HEK293 (cell line): ENCODE measurements at regions not wholly inside any gene's neighbourhood (a gene's known extent, or its start where the extent isn't known, plus 50 kb on each side); places are given as distances from the start of the nearest gene placed in this dataset.

ENCODE experiments used
- HOXC10 ChIP-seq: sonication (generic); formaldehyde crosslinking; IDR thresholded peaks from 2 replicates; pipeline ENCODE4 v1.8.1; 2023; ENCODE audit warnings: mild to moderate bottlenecking, missing genetic modification reagents
- MEIS1 ChIP-seq: sonication (generic); formaldehyde crosslinking; IDR thresholded peaks from 2 replicates; pipeline ENCODE4 v1.8.1; 2022; ENCODE audit warnings: missing genetic modification reagents, mild to moderate bottlenecking, borderline replicate concordance
- PBX3 ChIP-seq: sonication (generic); formaldehyde crosslinking; IDR thresholded peaks from 2 replicates; pipeline ENCODE4 v1.8.1; 2022; ENCODE audit warnings: mild to moderate bottlenecking, moderate library complexity, missing genetic modification reagents
- ZBTB20 ChIP-seq: fragments of 450-650 bp; formaldehyde crosslinking; IDR thresholded peaks from 2 replicates; pipeline ENCODE4 v1.5.1; 2016; ENCODE audit warnings: missing biosample characterization, missing genetic modification characterization
- ZBTB21 ChIP-seq: fragments of 450-650 bp; formaldehyde crosslinking; IDR thresholded peaks from 2 replicates; pipeline ENCODE4 v1.5.1; 2017; ENCODE audit warnings: missing biosample characterization, missing genetic modification characterization
- ZBTB48 ChIP-seq: fragments of 450-650 bp; formaldehyde crosslinking; IDR thresholded peaks from 2 replicates; pipeline ENCODE4 v1.5.1; 2016; ENCODE audit warnings: missing biosample characterization, missing genetic modification characterization
- ZBTB49 ChIP-seq: fragments of 450-650 bp; formaldehyde crosslinking; IDR thresholded peaks from 2 replicates; pipeline ENCODE4 v1.5.1; 2016; ENCODE audit warnings: missing biosample characterization, missing genetic modification characterization, low read depth
- ZBTB8A ChIP-seq: fragments of 450-650 bp; formaldehyde crosslinking; IDR thresholded peaks from 2 replicates; pipeline ENCODE4 v1.5.1; 2016; ENCODE audit warnings: missing biosample characterization, missing genetic modification characterization
- ZFP41 ChIP-seq: fragments of 450-650 bp; formaldehyde crosslinking; IDR thresholded peaks from 2 replicates; pipeline ENCODE4 v1.5.1; 2016; ENCODE audit warnings: missing biosample characterization, missing genetic modification characterization, borderline replicate concordance
- ZNF114 ChIP-seq: fragments of 450-650 bp; formaldehyde crosslinking; IDR thresholded peaks from 2 replicates; pipeline ENCODE4 v1.5.0; 2017; ENCODE audit warnings: missing biosample characterization, missing genetic modification characterization
- ZNF133 ChIP-seq: fragments of 450-650 bp; formaldehyde crosslinking; IDR thresholded peaks from 2 replicates; pipeline ENCODE4 v1.5.1; 2016; ENCODE audit warnings: missing biosample characterization, missing genetic modification characterization
- ZNF146 ChIP-seq: fragments of 450-650 bp; formaldehyde crosslinking; IDR thresholded peaks from 2 replicates; pipeline ENCODE4 v1.5.1; 2016; ENCODE audit warnings: missing biosample characterization, missing genetic modification characterization
- ZNF155 ChIP-seq: fragments of 450-650 bp; formaldehyde crosslinking; IDR thresholded peaks from 2 replicates; pipeline ENCODE4 v1.5.1; 2016; ENCODE audit warnings: missing biosample characterization, missing genetic modification characterization
- ZNF174 ChIP-seq: fragments of 450-650 bp; formaldehyde crosslinking; IDR thresholded peaks from 2 replicates; pipeline ENCODE4 v1.5.0; 2017; ENCODE audit warnings: missing biosample characterization, mild to moderate bottlenecking, missing genetic modification characterization
- ZNF266 ChIP-seq: fragments of 450-650 bp; formaldehyde crosslinking; IDR thresholded peaks from 2 replicates; pipeline ENCODE4 v1.5.1; 2016; ENCODE audit warnings: missing biosample characterization, missing genetic modification characterization, low read depth
- ZNF335 ChIP-seq: fragments of 450-650 bp; formaldehyde crosslinking; conservative IDR thresholded peaks from 2 replicates; pipeline ENCODE4 v1.5.1; 2016; ENCODE audit warnings: missing biosample characterization, missing genetic modification characterization
- ZNF354C ChIP-seq: fragments of 450-650 bp; formaldehyde crosslinking; IDR thresholded peaks from 2 replicates; pipeline ENCODE4 v1.5.1; 2016; ENCODE audit warnings: missing biosample characterization, missing genetic modification characterization, low read depth, borderline replicate concordance
- ZNF366 ChIP-seq: fragments of 450-650 bp; formaldehyde crosslinking; conservative IDR thresholded peaks from 2 replicates; pipeline ENCODE4 v1.5.1; 2016; ENCODE audit warnings: missing biosample characterization, missing genetic modification characterization
- ZNF610 ChIP-seq: fragments of 450-650 bp; formaldehyde crosslinking; IDR thresholded peaks from 2 replicates; pipeline ENCODE4 v1.5.1; 2016; ENCODE audit warnings: missing biosample characterization, missing genetic modification characterization, borderline replicate concordance
- ZNF623 ChIP-seq: fragments of 450-650 bp; formaldehyde crosslinking; IDR thresholded peaks from 2 replicates; pipeline ENCODE4 v1.5.1; 2016; ENCODE audit warnings: missing biosample characterization, missing genetic modification characterization
- ZNF629 ChIP-seq: fragments of 450-650 bp; formaldehyde crosslinking; IDR thresholded peaks from 2 replicates; pipeline ENCODE4 v1.5.1; 2017; ENCODE audit warnings: missing biosample characterization, missing genetic modification characterization
- ZNF654 ChIP-seq: fragments of 450-650 bp; formaldehyde crosslinking; IDR thresholded peaks from 2 replicates; pipeline ENCODE4 v1.5.1; 2016; ENCODE audit warnings: low read depth, missing biosample characterization, missing genetic modification characterization
- ZNF670 ChIP-seq: fragments of 450-650 bp; formaldehyde crosslinking; IDR thresholded peaks from 2 replicates; pipeline ENCODE4 v1.5.1; 2016; ENCODE audit warnings: missing biosample characterization, missing genetic modification characterization, low read depth
- TF ChIP-seq, protein P1 (sequence below): fragments of 450-650 bp; formaldehyde crosslinking; IDR thresholded peaks from 2 replicates; pipeline ENCODE4 v1.5.1; 2017; ENCODE audit warnings: missing biosample characterization, mild to moderate bottlenecking, missing genetic modification characterization, moderate library complexity
- TF ChIP-seq, protein P2 (sequence below): fragments of 450-650 bp; formaldehyde crosslinking; IDR thresholded peaks from 2 replicates; pipeline ENCODE4 v1.5.1; 2016; ENCODE audit warnings: missing biosample characterization, missing genetic modification characterization, low read depth
- TF ChIP-seq, protein P3 (sequence below): fragments of 450-650 bp; formaldehyde crosslinking; IDR thresholded peaks from 2 replicates; pipeline ENCODE4 v1.5.1; 2017; ENCODE audit warnings: missing biosample characterization, missing genetic modification characterization
- TF ChIP-seq, protein P4 (sequence below): fragments of 450-650 bp; formaldehyde crosslinking; IDR thresholded peaks from 2 replicates; pipeline ENCODE4 v1.5.1; 2016; ENCODE audit warnings: missing biosample characterization, missing genetic modification characterization

GRCh38 chr13:26929971-26930730, 169.6 kb upstream of the GPR12 start (continued):
- TF ChIP-seq, protein P1, sequence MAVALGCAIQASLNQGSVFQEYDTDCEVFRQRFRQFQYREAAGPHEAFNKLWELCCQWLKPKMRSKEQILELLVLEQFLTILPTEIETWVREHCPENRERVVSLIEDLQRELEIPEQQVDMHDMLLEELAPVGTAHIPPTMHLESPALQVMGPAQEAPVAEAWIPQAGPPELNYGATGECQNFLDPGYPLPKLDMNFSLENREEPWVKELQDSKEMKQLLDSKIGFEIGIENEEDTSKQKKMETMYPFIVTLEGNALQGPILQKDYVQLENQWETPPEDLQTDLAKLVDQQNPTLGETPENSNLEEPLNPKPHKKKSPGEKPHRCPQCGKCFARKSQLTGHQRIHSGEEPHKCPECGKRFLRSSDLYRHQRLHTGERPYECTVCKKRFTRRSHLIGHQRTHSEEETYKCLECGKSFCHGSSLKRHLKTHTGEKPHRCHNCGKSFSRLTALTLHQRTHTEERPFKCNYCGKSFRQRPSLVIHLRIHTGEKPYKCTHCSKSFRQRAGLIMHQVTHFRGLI (tag by site-specific recombination): no peak
- TF ChIP-seq ZNF335 (tag by site-specific recombination): peak; percentile 48
- no peak for TF ChIP-seq ZBTB49
- TF ChIP-seq ZNF155 (tag by site-specific recombination): no peak
- TF ChIP-seq ZNF366 (tag by site-specific recombination): peak; percentile 59
- no peak for TF ChIP-seq MEIS1
- TF ChIP-seq, protein P2, sequence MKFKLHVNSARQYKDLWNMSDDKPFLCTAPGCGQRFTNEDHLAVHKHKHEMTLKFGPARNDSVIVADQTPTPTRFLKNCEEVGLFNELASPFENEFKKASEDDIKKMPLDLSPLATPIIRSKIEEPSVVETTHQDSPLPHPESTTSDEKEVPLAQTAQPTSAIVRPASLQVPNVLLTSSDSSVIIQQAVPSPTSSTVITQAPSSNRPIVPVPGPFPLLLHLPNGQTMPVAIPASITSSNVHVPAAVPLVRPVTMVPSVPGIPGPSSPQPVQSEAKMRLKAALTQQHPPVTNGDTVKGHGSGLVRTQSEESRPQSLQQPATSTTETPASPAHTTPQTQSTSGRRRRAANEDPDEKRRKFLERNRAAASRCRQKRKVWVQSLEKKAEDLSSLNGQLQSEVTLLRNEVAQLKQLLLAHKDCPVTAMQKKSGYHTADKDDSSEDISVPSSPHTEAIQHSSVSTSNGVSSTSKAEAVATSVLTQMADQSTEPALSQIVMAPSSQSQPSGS (tag by site-specific recombination): peak; percentile 86
- no peak for TF ChIP-seq ZNF114 (tag by site-specific recombination)
- no peak for TF ChIP-seq ZNF133 (tag by site-specific recombination)
- TF ChIP-seq, protein P3, sequence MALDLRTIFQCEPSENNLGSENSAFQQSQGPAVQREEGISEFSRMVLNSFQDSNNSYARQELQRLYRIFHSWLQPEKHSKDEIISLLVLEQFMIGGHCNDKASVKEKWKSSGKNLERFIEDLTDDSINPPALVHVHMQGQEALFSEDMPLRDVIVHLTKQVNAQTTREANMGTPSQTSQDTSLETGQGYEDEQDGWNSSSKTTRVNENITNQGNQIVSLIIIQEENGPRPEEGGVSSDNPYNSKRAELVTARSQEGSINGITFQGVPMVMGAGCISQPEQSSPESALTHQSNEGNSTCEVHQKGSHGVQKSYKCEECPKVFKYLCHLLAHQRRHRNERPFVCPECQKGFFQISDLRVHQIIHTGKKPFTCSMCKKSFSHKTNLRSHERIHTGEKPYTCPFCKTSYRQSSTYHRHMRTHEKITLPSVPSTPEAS (tag by site-specific recombination): no peak
- no peak for TF ChIP-seq ZNF354C (tag by site-specific recombination)
- TF ChIP-seq PBX3: no peak
- no peak for TF ChIP-seq ZNF174 (tag by site-specific recombination)
- peak; percentile 85 for TF ChIP-seq ZNF654 (tag by site-specific recombination)
- no peak for TF ChIP-seq ZNF670
- TF ChIP-seq ZBTB48 (tag by site-specific recombination): no peak
- no peak for TF ChIP-seq ZBTB8A (tag by site-specific recombination)
- no peak for TF ChIP-seq ZNF146 (tag by site-specific recombination)
- TF ChIP-seq ZNF629 (tag by site-specific recombination): peak; percentile 94
- TF ChIP-seq ZBTB21 (tag by site-specific recombination): peak; percentile 93
- TF ChIP-seq ZNF610 (tag by site-specific recombination): no peak
- no peak for TF ChIP-seq HOXC10 (CRISPR knock-in tag)
- TF ChIP-seq ZBTB20 (tag by site-specific recombination): no peak
- no peak for TF ChIP-seq ZNF623 (tag by site-specific recombination)
- TF ChIP-seq, protein P4, sequence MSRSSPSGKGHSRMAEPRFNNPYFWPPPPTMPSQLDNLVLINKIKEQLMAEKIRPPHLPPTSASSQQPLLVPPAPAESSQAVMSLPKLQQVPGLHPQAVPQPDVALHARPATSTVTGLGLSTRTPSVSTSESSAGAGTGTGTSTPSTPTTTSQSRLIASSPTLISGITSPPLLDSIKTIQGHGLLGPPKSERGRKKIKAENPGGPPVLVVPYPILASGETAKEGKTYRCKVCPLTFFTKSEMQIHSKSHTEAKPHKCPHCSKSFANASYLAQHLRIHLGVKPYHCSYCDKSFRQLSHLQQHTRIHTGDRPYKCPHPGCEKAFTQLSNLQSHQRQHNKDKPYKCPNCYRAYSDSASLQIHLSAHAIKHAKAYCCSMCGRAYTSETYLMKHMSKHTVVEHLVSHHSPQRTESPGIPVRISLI (tag by site-specific recombination): no peak
- no peak for TF ChIP-seq ZFP41 (tag by site-specific recombination)
- no peak for TF ChIP-seq ZNF266 (tag by site-specific recombination)
